Lung (tissue), 11 donors: ENCODE measurements at regions not wholly inside any gene's neighbourhood (a gene's known extent, or its start where the extent isn't known, plus 50 kb on each side); places are given as distances from the start of the nearest gene placed in this dataset.

Experiments
- ATAC-seq: fragments of 200-7000 bp; cut with Tn5 transposase; one replicate; pipeline ENCODE4 v1.9.1; 2020; ENCODE audit warnings: moderate number of reproducible peaks; ENCODE audit not compliant: insufficient read depth, low FRiP score
- DNase-seq, 3 donors: peaks; one replicate each; pipeline ENCODE4 v3.0.0-alpha.2; 2013 to 2017
- H3K27ac ChIP-seq, 2 donors: one replicate each; pipeline ENCODE4 v1.5.1; 2013; ENCODE audit warnings: mild to moderate bottlenecking in 2 of 2, moderate library complexity in 2 of 2, control low read depth in 1 of 2, inconsistent platforms in 1 of 2, low read depth in 1 of 2, low read length in 1 of 2
- H3K27me3 ChIP-seq, 3 donors: one replicate each; pipeline ENCODE4 v1.5.1; 2013; ENCODE audit warnings: low read length in 2 of 3; ENCODE audit not compliant: control insufficient read depth in 3 of 3, insufficient read depth in 3 of 3
- H3K36me3 ChIP-seq, 4 donors: one replicate each; pipeline ENCODE4 v1.5.1; 2013; ENCODE audit warnings: low read length in 4 of 4, mild to moderate bottlenecking in 1 of 4, moderate library complexity in 1 of 4; ENCODE audit not compliant: control insufficient read depth in 4 of 4, insufficient read depth in 4 of 4
- H3K4me1 ChIP-seq, 5 donors: one replicate each; pipeline ENCODE4 v1.5.1; 2013; ENCODE audit warnings: low read length in 5 of 5, mild to moderate bottlenecking in 2 of 5, moderate library complexity in 1 of 5; ENCODE audit not compliant: control insufficient read depth in 5 of 5, insufficient read depth in 5 of 5
- H3K4me3 ChIP-seq: one replicate; pipeline ENCODE4 v1.5.1; 2013; ENCODE audit warnings: mild to moderate bottlenecking, control low read depth, moderate library complexity
- H3K9ac ChIP-seq, 2 donors: one replicate each; pipeline ENCODE4 v1.5.1; 2013; ENCODE audit warnings: low read length in 2 of 2, control low read depth in 1 of 2; ENCODE audit not compliant: insufficient read depth in 1 of 2
- H3K9me3 ChIP-seq, 4 donors: one replicate each; pipeline ENCODE4 v1.5.1; 2013; ENCODE audit warnings: low read length in 3 of 4, mild to moderate bottlenecking in 1 of 4, moderate library complexity in 1 of 4; ENCODE audit not compliant: control insufficient read depth in 4 of 4, insufficient read depth in 3 of 4
- CTCF ChIP-seq: IDR thresholded peaks from 2 replicates; pipeline ENCODE4 v1.5.1; 2012; ENCODE audit warnings: mild to moderate bottlenecking; ENCODE audit errors: control extremely low read depth, extremely low read depth
- whole genome bisulfite sequencing, 2 donors: extraction: QIAGEN DNeasy Blood & Tissue Kit; methylation state at CpG; one replicate each; pipeline ENCODE4 v1.1.7; 2013; 5-methylcytosine and 5-hydroxymethylcytosine counted together
- donor health status: control.
- donor health status: control.
- donor health status: Bipolar disorder and iron deficiency.
- donor health status: healthy.
- donor health status: DM: yes; HTN: yes; CAD: no.

- no peak for DNase-seq
- no peak overlapping the region for H3K4me3 ChIP-seq
- H3K9me3 ChIP-seq = no peaks in the 10 kb centered on the region
- no peak for ATAC-seq
- no peak for TF ChIP-seq CTCF
- H3K4me1 ChIP-seq = peaks cover 0 to 13% (median 0%) of the 10 kb centered on the region in 5 donors
- 84 to 87% methylated on average over 4 of the region's 4 CpGs for WGBS, 2 donors
- no peaks in the 10 kb centered on the region for H3K27me3 ChIP-seq
- H3K36me3 ChIP-seq = no peaks in the 10 kb centered on the region
- H3K27ac ChIP-seq = no peak overlapping the region
- no peak overlapping the region for H3K9ac ChIP-seq
These were observed 94.8 kb upstream of the PCDH18 start for GRCh38 chr4:137626942-137627738.

DNA sequence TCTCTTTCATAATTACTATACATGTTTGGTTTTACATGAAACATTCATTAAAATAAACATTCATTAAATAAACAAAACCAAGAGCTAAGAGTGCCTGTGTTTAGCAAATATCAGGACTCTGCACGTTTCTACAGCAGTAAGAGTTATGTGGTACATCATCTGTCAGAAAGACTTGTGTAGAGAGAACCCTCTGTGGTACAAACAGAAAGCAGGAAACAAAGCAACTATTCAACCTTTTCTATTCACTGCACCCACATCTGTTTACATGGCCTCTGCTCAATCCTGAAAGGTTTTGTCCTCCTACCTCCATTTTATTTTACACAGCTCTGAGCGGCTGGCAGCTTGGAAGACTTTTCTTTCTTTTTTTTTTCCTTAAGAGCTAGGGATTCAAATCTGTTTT, 90.7 kb upstream of the PCDH18 start:
- WGBS, 2 donors = 52 to 59% methylated on average over 2 of the region's 2 CpGs
- Histone ChIP-seq H3K36me3 (no peaks in the 10 kb centered on the region), H3K4me3 (no peak overlapping the region), H3K27me3 (no peaks in the 10 kb centered on the region), H3K9me3 (no peaks in the 10 kb centered on the region), H3K27ac (no peak overlapping the region), H3K4me1 (peaks cover 0 to 13% (median 0%) of the 10 kb centered on the region in 5 donors), H3K9ac (no peak overlapping the region)
- peak in 2 of 3 donors; percentile 59 to 67 for DNase-seq
- no peak for ATAC-seq
- TF ChIP-seq CTCF = no peak

DNA sequence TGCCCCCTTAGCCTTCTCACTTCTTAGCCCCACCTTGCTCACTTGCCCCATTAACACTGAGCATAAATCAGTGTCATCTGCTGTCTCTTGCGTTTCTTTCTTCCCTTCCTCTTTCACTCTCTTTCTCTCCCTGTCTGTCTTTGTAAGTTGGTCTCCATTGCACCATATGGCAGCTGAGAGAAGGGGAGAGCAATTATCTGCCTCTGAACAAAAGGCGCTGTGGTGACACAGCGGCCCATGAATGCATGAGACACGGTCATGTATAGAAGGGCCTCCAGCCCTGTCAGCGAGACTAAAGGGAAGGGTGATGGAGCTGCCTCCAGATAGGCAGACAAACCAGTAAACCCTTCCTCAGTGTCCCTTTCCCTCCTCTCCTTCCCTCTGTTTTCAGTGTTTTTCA, 88.8 kb upstream of the PCDH18 start:
- WGBS, 2 donors = 85 to 93% methylated on average over 5 of the region's 5 CpGs
- H3K9ac ChIP-seq = no peak overlapping the region
- ATAC-seq (no peak), DNase-seq (no peak)
- TF ChIP-seq CTCF = no peak
- no peaks in the 10 kb centered on the region for H3K27me3 ChIP-seq
- no peaks in the 10 kb centered on the region for H3K36me3 ChIP-seq
- H3K27ac ChIP-seq = no peak overlapping the region
- H3K4me1 ChIP-seq = peaks cover 0 to 13% (median 0%) of the 10 kb centered on the region in 5 donors
- H3K9me3 ChIP-seq = no peaks in the 10 kb centered on the region
- H3K4me3 ChIP-seq = no peak overlapping the region
